ENCODE measurements at regions not wholly inside any gene's neighbourhood (a gene's known extent, or its start where the extent isn't known, plus 50 kb on each side); places are given as distances from the start of the nearest gene placed in this dataset.

DNA sequence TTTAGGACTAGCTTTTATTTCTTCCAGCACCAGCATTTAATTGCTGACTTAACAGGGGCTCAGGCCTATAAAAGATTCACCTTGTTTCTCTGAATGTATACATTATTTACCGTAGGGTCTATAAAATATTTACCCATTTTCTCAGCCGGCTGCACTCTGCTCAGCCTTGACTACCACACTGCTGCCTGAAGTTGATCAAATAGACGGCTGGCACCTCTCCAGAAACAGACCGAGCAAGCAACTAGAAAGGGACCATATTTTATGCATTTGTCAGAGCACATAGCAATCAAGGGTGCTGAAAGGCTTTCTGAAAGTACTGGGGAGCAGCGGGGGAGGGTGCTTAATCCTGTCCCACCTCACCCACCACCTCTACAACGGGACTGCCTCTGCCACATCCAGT, 64.7 kb upstream of the FGGY start:
- Histone ChIP-seq H3K36me3 (ENCODE audit: control insufficient read depth, insufficient read depth, low read length) (no peaks in the 10 kb centered on the region), H3K4me3 (ENCODE audit: insufficient read depth, low read depth, low read length, poor library complexity, severe bottlenecking) (no peak overlapping the region), H3K4me1 (ENCODE audit: control insufficient read depth, insufficient read depth, low read length, poor library complexity, severe bottlenecking) (no peaks in the 10 kb centered on the region), H3K9me3 (ENCODE audit: control insufficient read depth, low read length) (no peaks in the 10 kb centered on the region), H3K27ac (ENCODE audit: insufficient read depth, low read length, poor library complexity, severe bottlenecking) (no peak overlapping the region), H3K27me3 (replicated peaks; ENCODE audit: control insufficient read depth, insufficient read depth, low read length, poor library complexity, severe bottlenecking) (no peaks in the 10 kb centered on the region)
- DNase-seq = no peak

DNA sequence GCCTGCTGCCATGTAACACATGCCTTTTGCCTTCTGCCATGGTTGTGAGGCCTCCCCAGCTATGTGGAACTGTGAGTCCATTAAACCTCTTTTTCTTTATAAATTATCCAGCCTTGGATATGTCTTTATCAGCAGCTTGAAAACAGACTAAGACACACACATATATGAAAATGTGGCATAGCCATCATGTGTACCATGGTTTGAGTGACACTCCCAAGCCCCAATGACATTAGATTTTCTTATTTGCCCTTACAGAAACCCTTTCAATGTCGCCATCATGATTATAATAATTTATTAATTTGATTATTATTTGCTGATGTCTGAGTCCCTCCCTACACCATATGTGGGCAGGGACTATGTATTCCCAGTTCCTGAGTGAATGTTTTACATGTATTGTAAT, 63.5 kb upstream of the FGGY start:
- no peaks in the 10 kb centered on the region for H3K4me1 ChIP-seq (ENCODE audit: control insufficient read depth, insufficient read depth, low read length, poor library complexity, severe bottlenecking)
- no peaks in the 10 kb centered on the region for H3K27me3 ChIP-seq (replicated peaks; ENCODE audit: control insufficient read depth, insufficient read depth, low read length, poor library complexity, severe bottlenecking)
- H3K36me3 ChIP-seq (ENCODE audit: control insufficient read depth, insufficient read depth, low read length) = no peaks in the 10 kb centered on the region
- H3K27ac ChIP-seq (ENCODE audit: insufficient read depth, low read length, poor library complexity, severe bottlenecking) = no peak overlapping the region
- H3K4me3 ChIP-seq (ENCODE audit: insufficient read depth, low read depth, low read length, poor library complexity, severe bottlenecking) = no peak overlapping the region
- no peak for DNase-seq
- no peaks in the 10 kb centered on the region for H3K9me3 ChIP-seq (ENCODE audit: control insufficient read depth, low read length)

DNA sequence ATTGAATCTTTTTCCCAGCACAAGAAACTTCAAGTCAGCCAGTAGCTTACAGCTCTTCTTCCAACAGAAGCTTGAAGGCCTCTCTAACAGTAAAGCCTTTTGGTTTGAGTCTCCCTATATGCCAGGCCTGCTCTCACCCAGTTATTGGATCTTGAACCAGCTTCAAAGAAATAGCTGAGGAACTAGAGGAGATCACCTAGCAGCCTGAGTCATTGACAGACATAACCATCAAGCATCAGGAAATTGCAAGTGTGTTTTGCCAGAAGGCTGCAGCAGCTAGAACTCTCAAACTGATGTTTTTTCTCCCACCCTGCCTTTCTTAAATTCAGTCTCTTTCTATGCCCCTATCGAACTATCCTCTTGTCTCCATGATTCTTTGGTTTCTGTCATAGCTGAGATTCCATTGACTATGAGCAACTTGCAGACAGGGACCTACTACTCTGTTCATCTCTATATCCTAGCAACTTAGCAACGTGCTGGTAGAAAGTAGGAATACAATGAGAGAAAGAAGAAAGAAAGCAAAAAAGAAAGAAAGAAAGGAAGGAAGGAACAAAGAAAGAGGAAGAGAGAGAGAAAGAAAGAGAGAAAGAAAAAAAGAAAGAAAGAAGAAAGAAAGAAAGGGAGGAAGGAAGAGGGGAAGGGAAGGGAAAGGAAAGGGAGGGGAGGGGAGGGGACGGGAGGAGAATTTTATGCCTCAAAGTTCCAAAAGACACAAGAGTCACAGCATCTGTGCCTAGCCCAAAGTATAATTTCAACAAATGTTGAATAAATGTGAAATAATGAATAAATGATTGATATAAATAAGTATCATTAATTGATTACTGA, 60.0 kb upstream of the FGGY start:
- H3K4me1 ChIP-seq (ENCODE audit: control insufficient read depth, insufficient read depth, low read length, poor library complexity, severe bottlenecking) = no peaks in the 10 kb centered on the region
- no peak overlapping the region for H3K4me3 ChIP-seq (ENCODE audit: insufficient read depth, low read depth, low read length, poor library complexity, severe bottlenecking)
- no peaks in the 10 kb centered on the region for H3K9me3 ChIP-seq (ENCODE audit: control insufficient read depth, low read length)
- no peak overlapping the region for H3K27ac ChIP-seq (ENCODE audit: insufficient read depth, low read length, poor library complexity, severe bottlenecking)
- H3K27me3 ChIP-seq (replicated peaks; ENCODE audit: control insufficient read depth, insufficient read depth, low read length, poor library complexity, severe bottlenecking) = no peaks in the 10 kb centered on the region
- no peak for DNase-seq
- no peaks in the 10 kb centered on the region for H3K36me3 ChIP-seq (ENCODE audit: control insufficient read depth, insufficient read depth, low read length)

DNA sequence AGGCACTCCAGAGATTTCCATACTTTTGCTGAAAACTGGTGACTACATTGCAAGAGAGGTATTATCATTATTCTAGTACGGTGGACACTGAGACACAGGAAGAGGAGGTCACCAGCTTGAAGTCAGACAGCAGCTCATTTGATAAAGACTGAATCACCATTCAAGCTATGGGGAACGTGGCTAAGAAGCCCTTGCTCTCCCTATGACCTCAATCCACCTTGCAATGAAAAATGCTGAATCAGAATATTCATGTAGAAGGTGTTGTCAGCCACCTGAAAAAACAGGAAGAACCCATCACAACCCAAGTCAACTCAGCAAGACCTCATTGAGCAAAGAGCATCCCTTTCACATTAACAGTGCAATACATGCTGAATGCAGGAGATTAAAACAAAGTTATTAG, 59.0 kb upstream of the FGGY start:
- no peaks in the 10 kb centered on the region for H3K36me3 ChIP-seq (ENCODE audit: control insufficient read depth, insufficient read depth, low read length)
- no peaks in the 10 kb centered on the region for H3K4me1 ChIP-seq (ENCODE audit: control insufficient read depth, insufficient read depth, low read length, poor library complexity, severe bottlenecking)
- no peak overlapping the region for H3K27ac ChIP-seq (ENCODE audit: insufficient read depth, low read length, poor library complexity, severe bottlenecking)
- no peaks in the 10 kb centered on the region for H3K27me3 ChIP-seq (replicated peaks; ENCODE audit: control insufficient read depth, insufficient read depth, low read length, poor library complexity, severe bottlenecking)
- DNase-seq = no peak
- H3K4me3 ChIP-seq (ENCODE audit: insufficient read depth, low read depth, low read length, poor library complexity, severe bottlenecking) = no peak overlapping the region
- H3K9me3 ChIP-seq (ENCODE audit: control insufficient read depth, low read length) = no peaks in the 10 kb centered on the region

GRCh38 chr1:59238333-59238934, 58.5 kb upstream of the FGGY start:
- Histone ChIP-seq H3K27ac (ENCODE audit: insufficient read depth, low read length, poor library complexity, severe bottlenecking) (no peak overlapping the region), H3K4me1 (ENCODE audit: control insufficient read depth, insufficient read depth, low read length, poor library complexity, severe bottlenecking) (no peaks in the 10 kb centered on the region), H3K4me3 (ENCODE audit: insufficient read depth, low read depth, low read length, poor library complexity, severe bottlenecking) (no peak overlapping the region), H3K9me3 (ENCODE audit: control insufficient read depth, low read length) (no peaks in the 10 kb centered on the region), H3K27me3 (replicated peaks; ENCODE audit: control insufficient read depth, insufficient read depth, low read length, poor library complexity, severe bottlenecking) (no peaks in the 10 kb centered on the region), H3K36me3 (ENCODE audit: control insufficient read depth, insufficient read depth, low read length) (no peaks in the 10 kb centered on the region)
- DNase-seq = no peak

DNA sequence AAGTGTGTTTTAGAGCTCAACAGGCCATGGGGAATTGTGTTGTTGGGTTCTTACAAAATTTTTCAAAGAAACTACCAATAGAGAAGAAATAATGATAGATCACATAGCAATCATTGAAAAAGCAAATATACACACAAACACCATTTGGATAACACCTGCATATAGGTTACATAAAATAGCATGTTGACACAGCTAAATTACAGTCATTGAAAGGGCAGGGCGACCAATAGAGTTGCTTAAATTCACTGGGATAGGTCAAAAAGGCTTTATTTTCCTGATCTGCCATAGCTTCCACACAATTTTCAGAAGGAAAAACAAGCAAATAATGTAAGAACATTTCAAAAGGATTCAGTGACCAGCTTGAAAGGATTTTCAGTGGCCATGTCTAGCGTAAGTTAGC, 57.9 kb upstream of the FGGY start:
- Histone ChIP-seq H3K4me1 (ENCODE audit: control insufficient read depth, insufficient read depth, low read length, poor library complexity, severe bottlenecking) (no peaks in the 10 kb centered on the region), H3K27ac (ENCODE audit: insufficient read depth, low read length, poor library complexity, severe bottlenecking) (no peak overlapping the region), H3K36me3 (ENCODE audit: control insufficient read depth, insufficient read depth, low read length) (no peaks in the 10 kb centered on the region), H3K27me3 (replicated peaks; ENCODE audit: control insufficient read depth, insufficient read depth, low read length, poor library complexity, severe bottlenecking) (no peaks in the 10 kb centered on the region), H3K4me3 (ENCODE audit: insufficient read depth, low read depth, low read length, poor library complexity, severe bottlenecking) (no peak overlapping the region), H3K9me3 (ENCODE audit: control insufficient read depth, low read length) (no peaks in the 10 kb centered on the region)
- DNase-seq = no peak

DNA sequence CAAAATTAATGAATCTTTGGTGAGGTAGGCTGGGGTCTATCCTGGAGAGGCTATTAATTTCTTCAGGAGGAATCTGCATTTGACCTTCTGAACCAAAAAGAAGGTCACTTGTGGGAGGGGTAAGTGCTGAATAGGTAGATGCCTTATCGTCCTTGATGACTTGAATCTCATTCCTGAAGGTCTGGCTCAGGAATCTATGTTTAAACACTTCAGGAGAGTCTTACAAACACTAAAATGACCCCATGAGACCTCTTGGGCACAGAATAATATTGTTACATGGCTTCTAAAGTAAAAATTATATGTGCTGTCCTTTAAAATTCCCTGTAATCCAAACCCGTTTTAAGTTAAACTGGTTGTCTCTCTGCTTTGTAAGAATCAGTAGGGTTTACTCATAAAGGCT, 55.0 kb upstream of the FGGY start:
- Histone ChIP-seq H3K4me1 (ENCODE audit: control insufficient read depth, insufficient read depth, low read length, poor library complexity, severe bottlenecking) (no peaks in the 10 kb centered on the region), H3K9me3 (ENCODE audit: control insufficient read depth, low read length) (no peaks in the 10 kb centered on the region), H3K36me3 (ENCODE audit: control insufficient read depth, insufficient read depth, low read length) (no peaks in the 10 kb centered on the region), H3K27ac (ENCODE audit: insufficient read depth, low read length, poor library complexity, severe bottlenecking) (no peak overlapping the region), H3K4me3 (ENCODE audit: insufficient read depth, low read depth, low read length, poor library complexity, severe bottlenecking) (no peak overlapping the region), H3K27me3 (replicated peaks; ENCODE audit: control insufficient read depth, insufficient read depth, low read length, poor library complexity, severe bottlenecking) (no peaks in the 10 kb centered on the region)
- DNase-seq = no peak

DNA sequence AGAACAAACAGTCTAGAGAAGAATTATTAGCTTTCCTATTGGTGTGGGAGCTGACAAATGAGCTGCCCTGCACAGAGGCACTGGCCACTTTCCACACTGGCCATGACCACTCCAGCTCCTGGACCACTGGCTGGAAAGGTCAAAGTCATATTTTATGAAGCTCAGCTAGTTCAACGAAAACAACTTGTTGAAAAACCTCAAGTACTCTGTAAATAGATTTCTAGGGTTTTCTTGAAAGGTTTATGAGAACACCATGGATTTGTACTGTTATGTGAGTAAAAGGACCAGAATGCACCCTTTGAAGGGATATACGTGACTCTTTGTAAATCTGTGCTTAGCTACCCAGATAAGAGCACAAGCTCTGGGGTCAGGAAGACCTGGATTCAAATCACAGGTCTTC, 54.5 kb upstream of the FGGY start:
- no peaks in the 10 kb centered on the region for H3K9me3 ChIP-seq (ENCODE audit: control insufficient read depth, low read length)
- no peaks in the 10 kb centered on the region for H3K36me3 ChIP-seq (ENCODE audit: control insufficient read depth, insufficient read depth, low read length)
- H3K27me3 ChIP-seq (replicated peaks; ENCODE audit: control insufficient read depth, insufficient read depth, low read length, poor library complexity, severe bottlenecking) = no peaks in the 10 kb centered on the region
- no peaks in the 10 kb centered on the region for H3K4me1 ChIP-seq (ENCODE audit: control insufficient read depth, insufficient read depth, low read length, poor library complexity, severe bottlenecking)
- no peak overlapping the region for H3K27ac ChIP-seq (ENCODE audit: insufficient read depth, low read length, poor library complexity, severe bottlenecking)
- no peak for DNase-seq
- no peak overlapping the region for H3K4me3 ChIP-seq (ENCODE audit: insufficient read depth, low read depth, low read length, poor library complexity, severe bottlenecking)

DNA sequence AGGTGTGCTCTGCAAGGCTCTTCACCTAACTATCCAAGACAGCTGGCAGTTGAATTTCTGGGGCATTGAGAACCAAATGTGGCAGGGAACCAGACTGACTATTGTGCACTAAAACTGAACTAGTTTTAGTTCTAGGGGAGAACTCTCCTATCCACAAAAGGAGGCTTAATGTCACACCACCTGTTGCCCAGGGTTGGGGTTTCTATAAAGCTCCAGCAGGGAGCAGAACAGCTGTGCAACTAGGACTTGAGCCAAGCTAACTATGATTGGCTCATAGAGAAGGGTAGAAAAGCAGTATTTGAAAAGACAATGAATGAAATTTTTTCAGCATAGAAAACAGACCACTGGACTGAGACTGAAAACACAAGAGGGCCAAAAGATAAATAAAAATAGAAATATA, 53.3 kb upstream of the FGGY start:
- Histone ChIP-seq H3K36me3 (ENCODE audit: control insufficient read depth, insufficient read depth, low read length) (no peaks in the 10 kb centered on the region), H3K27ac (ENCODE audit: insufficient read depth, low read length, poor library complexity, severe bottlenecking) (no peak overlapping the region), H3K4me1 (ENCODE audit: control insufficient read depth, insufficient read depth, low read length, poor library complexity, severe bottlenecking) (no peaks in the 10 kb centered on the region), H3K4me3 (ENCODE audit: insufficient read depth, low read depth, low read length, poor library complexity, severe bottlenecking) (no peak overlapping the region), H3K27me3 (replicated peaks; ENCODE audit: control insufficient read depth, insufficient read depth, low read length, poor library complexity, severe bottlenecking) (no peaks in the 10 kb centered on the region), H3K9me3 (ENCODE audit: control insufficient read depth, low read length) (no peaks in the 10 kb centered on the region)
- DNase-seq = no peak

DNA sequence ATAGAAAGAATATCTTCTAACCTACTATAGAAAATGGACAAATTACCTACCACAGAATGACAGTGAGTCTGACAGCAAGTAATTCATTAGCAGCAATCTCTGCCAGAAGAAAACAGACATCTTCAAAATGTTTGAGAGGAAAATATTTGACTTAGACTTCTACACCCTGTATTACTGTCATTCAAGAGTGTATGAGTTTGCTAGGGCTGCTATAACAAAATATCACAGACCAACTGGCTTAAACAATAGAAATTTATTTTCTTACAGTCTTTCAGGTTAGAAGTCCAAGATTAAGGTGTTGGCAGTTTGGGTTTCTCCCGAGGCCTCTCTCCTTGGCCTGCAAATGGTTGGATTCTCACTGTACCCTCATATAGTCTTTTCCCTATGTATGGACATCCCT, 52.9 kb upstream of the FGGY start:
- H3K27me3 ChIP-seq (replicated peaks; ENCODE audit: control insufficient read depth, insufficient read depth, low read length, poor library complexity, severe bottlenecking) = no peaks in the 10 kb centered on the region
- no peak overlapping the region for H3K4me3 ChIP-seq (ENCODE audit: insufficient read depth, low read depth, low read length, poor library complexity, severe bottlenecking)
- no peaks in the 10 kb centered on the region for H3K36me3 ChIP-seq (ENCODE audit: control insufficient read depth, insufficient read depth, low read length)
- no peak overlapping the region for H3K27ac ChIP-seq (ENCODE audit: insufficient read depth, low read length, poor library complexity, severe bottlenecking)
- H3K4me1 ChIP-seq (ENCODE audit: control insufficient read depth, insufficient read depth, low read length, poor library complexity, severe bottlenecking) = no peaks in the 10 kb centered on the region
- DNase-seq = no peak
- no peaks in the 10 kb centered on the region for H3K9me3 ChIP-seq (ENCODE audit: control insufficient read depth, low read length)
